ENCODE measurements at regions not wholly inside any gene's neighbourhood (a gene's known extent, or its start where the extent isn't known, plus 50 kb on each side); places are given as distances from the start of the nearest gene placed in this dataset.

DNA sequence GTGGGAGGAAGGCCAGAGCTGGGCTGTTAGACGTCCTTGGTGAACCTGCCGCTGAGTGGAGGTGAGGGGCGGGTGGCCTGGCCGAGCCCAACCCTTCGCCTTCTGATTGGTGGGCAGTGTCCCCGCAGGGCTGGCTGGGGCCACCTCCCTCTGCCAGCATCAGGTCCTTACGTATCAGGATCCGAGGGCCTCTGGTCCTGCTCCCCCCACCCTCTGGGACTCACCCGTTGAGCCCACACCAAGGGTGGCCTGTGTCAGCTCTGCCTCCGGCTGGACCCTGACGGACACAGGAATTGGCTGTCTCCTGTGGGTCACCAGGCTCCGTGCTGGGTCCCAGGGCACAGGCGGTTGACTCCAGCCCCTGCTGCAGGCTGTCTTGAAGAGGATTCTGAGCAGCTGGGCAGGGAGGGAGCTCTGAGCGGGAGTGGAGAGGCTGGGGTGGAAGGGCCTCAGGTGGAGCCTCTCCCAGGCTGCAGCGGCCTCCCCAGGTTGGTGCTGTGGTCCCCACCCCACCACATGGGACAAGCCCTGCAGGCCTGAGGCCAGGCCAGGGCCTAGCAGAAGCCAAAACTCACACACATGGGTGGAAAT lies 58.4 kb upstream of the NKX1-1 start:
- H3K4me1 ChIP-seq (ENCODE audit: low read depth) = no peaks in the 10 kb centered on the region
- no peak for ATAC-seq
- H3K9me3 ChIP-seq = no peaks in the 10 kb centered on the region
- no peak overlapping the region for H3K4me3 ChIP-seq
- TF ChIP-seq, protein P1, sequence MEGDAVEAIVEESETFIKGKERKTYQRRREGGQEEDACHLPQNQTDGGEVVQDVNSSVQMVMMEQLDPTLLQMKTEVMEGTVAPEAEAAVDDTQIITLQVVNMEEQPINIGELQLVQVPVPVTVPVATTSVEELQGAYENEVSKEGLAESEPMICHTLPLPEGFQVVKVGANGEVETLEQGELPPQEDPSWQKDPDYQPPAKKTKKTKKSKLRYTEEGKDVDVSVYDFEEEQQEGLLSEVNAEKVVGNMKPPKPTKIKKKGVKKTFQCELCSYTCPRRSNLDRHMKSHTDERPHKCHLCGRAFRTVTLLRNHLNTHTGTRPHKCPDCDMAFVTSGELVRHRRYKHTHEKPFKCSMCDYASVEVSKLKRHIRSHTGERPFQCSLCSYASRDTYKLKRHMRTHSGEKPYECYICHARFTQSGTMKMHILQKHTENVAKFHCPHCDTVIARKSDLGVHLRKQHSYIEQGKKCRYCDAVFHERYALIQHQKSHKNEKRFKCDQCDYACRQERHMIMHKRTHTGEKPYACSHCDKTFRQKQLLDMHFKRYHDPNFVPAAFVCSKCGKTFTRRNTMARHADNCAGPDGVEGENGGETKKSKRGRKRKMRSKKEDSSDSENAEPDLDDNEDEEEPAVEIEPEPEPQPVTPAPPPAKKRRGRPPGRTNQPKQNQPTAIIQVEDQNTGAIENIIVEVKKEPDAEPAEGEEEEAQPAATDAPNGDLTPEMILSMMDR (IDR thresholded peaks at IDR 0.05) = no peak
- no peak for DNase-seq
- intact Hi-C loops (cut with DNase I, micrococcal nuclease) = no loop called here
- no peaks in the 10 kb centered on the region for H3K36me3 ChIP-seq (ENCODE audit: low read depth)

DNA sequence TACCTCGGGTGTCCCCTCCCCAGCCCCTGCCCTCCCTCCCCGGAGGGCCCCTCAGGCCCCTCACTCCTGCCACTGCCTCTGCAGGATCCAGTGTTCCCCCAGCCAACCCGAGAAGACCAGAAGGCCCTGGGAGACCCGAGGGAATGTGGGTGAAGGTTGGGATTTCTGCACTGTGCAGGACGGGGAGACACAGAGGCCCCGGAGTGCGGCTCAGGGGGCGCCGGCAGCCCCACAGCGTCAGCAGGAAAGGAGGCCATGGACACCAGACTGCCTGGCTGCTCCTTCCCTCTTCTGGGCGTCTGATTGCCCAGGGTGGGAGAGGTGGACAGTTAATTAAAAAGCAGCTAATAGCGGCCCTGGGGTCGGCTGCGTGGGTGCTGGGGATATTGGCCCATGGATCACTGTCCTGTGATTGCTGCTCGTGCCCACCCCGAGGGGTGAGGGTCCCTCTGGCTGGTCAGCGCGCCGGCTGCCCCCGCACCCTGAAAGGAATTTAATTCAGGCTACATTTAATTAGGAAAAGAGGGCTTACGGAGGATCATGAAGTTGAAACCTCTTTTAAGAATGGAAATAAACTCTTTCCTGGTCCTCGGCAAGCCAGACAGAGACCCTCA lies 57.8 kb upstream of the NKX1-1 start:
- TF ChIP-seq, protein P1 (IDR thresholded peaks at IDR 0.05) = no peak
- intact Hi-C loops (cut with DNase I, micrococcal nuclease) = no loop called here
- no peaks in the 10 kb centered on the region for H3K36me3 ChIP-seq (ENCODE audit: low read depth)
- ATAC-seq (no peak), DNase-seq (no peak)
- no peaks in the 10 kb centered on the region for H3K9me3 ChIP-seq
- no peak overlapping the region for H3K4me3 ChIP-seq
- no peaks in the 10 kb centered on the region for H3K4me1 ChIP-seq (ENCODE audit: low read depth)

DNA sequence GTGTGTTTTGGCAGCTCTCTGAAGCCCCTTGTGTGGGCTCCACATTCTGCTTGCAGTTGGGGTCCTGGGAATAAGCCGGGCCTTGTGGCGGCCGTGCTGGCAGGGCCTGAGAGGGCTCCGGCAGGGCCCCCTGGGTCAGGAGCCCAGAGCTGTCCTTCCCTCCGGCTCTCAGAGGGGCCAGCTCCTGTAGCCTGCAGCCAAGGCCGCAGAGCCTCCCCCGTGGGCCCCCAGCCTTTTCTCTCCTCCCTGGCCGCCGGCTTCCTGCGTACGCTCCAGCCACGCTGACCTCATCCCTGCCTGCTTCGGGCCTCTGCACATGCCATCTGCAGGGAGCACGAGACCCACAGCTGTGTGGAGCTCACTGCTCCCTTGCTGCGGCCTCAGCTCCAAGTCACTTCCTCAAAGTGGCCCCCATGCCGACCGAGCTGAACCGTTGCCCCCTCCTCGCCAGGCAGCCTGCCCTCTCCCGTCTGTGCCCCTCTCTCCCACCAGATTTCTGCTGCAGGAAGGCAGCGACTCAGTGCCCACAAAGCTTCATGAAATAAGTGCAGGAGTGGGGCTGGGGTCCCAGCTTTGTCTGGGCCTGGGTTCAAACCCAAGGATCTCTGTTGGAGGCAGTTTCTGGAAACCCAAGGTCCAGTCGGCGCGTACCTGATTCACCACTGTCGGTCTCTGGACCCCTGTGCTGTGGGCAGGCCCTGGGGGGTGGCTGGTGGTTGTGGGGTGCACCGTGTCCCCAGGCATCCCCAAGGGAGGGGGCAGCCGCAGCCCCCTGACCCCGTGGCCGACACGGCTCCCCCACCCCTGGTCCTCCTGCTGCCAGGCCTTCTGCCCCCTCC lies 57.1 kb upstream of the NKX1-1 start:
- DNase-seq (peak in 1 of 3 donors; percentile 46), ATAC-seq (no peak)
- no peaks in the 10 kb centered on the region for H3K9me3 ChIP-seq
- H3K36me3 ChIP-seq (ENCODE audit: low read depth) = no peaks in the 10 kb centered on the region
- H3K4me3 ChIP-seq = no peak overlapping the region
- no peaks in the 10 kb centered on the region for H3K4me1 ChIP-seq (ENCODE audit: low read depth)
- TF ChIP-seq, protein P1 (IDR thresholded peaks at IDR 0.05) = no peak
- intact Hi-C loops (cut with DNase I, micrococcal nuclease) = no loop called here

DNA sequence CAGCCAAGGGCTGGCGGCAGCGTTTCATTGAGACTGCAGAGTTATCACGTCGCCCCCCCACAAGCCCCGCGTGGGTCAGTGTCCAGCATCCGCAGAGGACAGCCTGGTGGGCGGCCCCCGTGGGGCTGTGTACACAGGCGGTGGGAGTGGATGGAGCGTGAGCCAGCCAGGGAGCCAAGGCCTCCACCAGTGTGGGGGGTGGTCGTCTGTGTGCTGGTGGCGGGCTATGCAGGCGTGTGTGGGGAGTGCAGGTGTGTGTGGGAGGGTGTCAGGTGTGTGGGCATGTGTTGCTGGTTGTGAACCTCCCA lies 56.5 kb upstream of the NKX1-1 start:
- Histone ChIP-seq H3K9me3 (no peaks in the 10 kb centered on the region), H3K4me1 (ENCODE audit: low read depth) (no peaks in the 10 kb centered on the region), H3K4me3 (no peak overlapping the region), H3K36me3 (ENCODE audit: low read depth) (no peaks in the 10 kb centered on the region)
- DNase-seq (no peak), ATAC-seq (no peak)
- intact Hi-C loops (cut with DNase I, micrococcal nuclease) = no loop called here
- TF ChIP-seq, protein P1 (IDR thresholded peaks at IDR 0.05) = no peak

DNA sequence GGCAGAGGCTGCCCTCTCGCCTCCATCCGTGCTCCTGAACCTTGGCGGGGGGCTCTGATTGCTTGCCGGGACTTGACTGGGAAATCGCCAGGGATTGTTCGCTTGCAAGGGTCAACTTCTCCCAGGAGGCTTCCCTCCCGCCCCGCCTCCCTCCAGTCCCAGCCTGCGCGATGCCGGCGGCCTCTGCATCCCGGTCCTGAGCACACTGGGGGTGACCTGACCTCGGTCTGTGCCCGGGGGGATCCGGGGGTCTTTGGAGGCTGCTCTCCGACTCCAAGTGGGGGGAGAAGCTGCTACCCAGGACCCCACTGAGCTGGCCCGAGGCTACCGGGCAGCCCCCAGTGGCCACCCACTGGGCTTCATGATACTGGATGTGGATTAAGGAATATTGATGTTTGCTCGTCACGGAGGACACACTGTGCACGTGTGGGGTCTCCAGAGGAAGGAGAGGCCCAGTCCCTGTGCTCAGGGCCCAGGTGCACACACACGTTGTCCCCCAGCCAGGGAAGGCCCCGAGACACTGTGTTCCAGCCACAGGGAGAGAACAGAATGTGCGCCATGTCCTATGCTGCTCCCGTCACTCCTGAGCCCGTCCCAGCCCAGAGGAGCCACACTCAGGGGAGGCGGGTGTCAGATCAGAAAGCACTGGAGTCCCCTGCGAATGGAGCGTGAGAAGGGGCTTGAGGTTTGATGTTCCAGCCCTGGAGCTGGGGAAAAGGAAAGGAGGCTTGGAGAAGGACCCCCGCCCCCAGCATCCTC lies 55.9 kb upstream of the NKX1-1 start:
- no peak overlapping the region for H3K4me3 ChIP-seq
- intact Hi-C loops (cut with DNase I, micrococcal nuclease) = no loop called here
- H3K36me3 ChIP-seq (ENCODE audit: low read depth) = no peaks in the 10 kb centered on the region
- ATAC-seq (no peak), DNase-seq (no peak)
- H3K4me1 ChIP-seq (ENCODE audit: low read depth) = no peaks in the 10 kb centered on the region
- no peaks in the 10 kb centered on the region for H3K9me3 ChIP-seq
- TF ChIP-seq, protein P1 (IDR thresholded peaks at IDR 0.05) = no peak
